HG02588 (cell line): ENCODE measurements at regions not wholly inside any gene's neighbourhood (a gene's known extent, or its start where the extent isn't known, plus 50 kb on each side); places are given as distances from the start of the nearest gene placed in this dataset.

Source experiments
- ATAC-seq: cut with Tn5 transposase; IDR thresholded peaks from one replicate; pipeline ENCODE4 v1.9.1; 2021; ENCODE audit warnings: mild to moderate bottlenecking, moderate library complexity; ENCODE audit not compliant: unreplicated experiment

GRCh38 chr4:185921583-185922555 lies 109.9 kb upstream of the SORBS2 start:
- ATAC-seq = no peak

DNA sequence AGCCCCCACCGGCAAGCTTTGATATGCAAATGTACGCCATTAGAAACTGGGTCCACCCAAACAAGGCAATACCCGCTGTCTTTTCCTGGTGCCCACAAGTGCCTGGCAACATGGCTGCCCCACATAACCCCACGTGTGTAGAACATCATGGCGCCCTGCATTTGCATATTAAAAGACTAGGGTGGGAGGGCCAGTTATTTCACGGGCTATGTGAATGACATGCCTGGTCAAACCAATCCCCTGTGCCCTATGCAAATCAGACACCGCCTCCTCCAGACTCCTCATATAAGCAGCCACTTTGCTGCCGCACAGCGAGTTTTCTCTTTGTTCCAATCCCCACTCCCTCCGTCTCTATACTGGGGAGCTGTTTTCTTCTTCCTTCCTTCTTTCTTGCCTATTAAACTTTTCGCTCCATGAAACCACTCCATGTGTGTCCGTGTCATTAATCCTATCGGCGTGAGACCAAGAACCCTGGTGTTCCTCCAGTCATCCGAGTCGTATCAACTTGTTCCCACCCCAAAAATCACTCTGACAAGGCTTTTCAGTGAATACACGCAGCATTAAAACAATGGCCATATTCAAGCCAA lies 112.6 kb upstream of the SORBS2 start:
- ATAC-seq = no peak

DNA sequence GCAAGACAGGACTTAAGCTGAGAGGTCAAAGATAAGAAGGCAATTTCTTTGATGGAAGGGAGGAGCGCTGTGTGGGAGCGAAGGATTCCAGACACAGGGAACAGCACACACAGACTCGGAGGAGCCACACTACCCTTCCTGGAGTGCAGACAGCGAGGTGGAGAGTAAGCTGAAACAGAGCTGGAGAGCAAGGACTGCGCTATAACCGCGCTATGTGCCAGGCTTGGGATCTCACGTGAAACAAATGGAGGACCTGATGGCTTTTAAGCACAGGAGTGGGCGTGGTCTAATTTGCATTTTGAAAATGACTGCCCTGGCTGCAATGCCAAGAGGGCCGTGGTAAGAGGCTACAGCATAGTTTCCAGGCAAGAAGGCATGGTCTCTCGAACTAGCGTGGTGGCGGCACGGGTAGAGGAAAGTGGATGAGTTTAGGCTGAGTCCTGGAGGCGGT lies 113.9 kb upstream of the SORBS2 start:
- no peak for ATAC-seq

GRCh38 chr4:185931375-185931774 lies 119.4 kb upstream of the SORBS2 start:
- no peak for ATAC-seq

GRCh38 chr4:185931986-185932385 lies 120.0 kb upstream of the SORBS2 start:
- no peak for ATAC-seq

DNA sequence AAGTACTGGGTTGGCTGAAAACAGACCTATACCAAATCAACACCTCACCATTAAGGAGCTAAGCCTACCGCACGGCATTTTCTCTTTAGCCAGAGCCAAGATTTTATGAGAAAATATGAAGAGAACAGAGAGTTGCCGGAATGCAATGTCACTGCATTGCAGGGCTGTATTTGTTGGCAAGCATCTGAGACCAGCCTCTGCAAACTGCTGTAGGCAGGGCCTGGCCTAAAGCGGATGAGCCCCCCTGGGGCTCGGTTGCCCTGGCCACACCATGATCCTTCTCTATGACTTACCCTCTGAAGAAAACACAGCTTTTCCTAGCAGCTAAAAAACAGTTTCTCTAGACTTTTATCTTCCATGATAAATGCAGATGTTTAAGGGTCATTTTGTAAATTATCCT lies 120.5 kb upstream of the SORBS2 start:
- no peak for ATAC-seq

GRCh38 chr4:185933078-185933581 lies 121.1 kb upstream of the SORBS2 start:
- ATAC-seq = no peak

DNA sequence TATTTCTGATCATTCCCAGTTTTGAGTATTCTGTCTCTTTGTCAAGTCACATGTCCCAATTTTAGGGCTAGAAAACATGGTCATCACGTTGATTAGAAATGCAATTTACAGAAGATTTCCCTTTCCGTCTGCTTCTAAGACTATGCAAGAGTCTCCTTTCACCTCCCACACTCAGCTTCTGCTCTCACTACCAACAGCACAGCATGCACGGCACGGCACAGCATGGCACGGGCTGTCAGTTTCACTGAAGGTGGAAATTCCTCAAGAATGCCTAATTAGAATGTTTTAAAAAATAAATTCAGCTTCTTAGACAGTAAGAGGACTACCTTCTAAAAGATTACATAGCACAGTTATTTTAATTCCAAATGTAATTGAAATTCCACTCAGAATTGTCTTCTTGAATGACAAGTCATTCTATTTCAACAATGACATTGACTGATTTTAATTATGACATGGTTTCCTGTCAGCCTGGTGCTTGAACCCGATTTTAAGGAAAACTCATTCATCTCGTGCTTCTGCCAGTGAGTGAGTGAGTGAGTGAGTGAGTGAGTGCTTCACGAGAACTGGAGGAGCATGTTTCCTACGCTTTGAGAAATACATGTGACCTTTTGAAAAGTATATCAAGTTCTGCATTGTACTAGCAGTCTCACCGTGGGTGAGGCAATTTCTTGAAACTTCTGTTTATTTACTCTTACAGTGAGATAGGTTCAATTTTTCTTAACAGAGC lies 124.8 kb upstream of the SORBS2 start:
- ATAC-seq = no peak

DNA sequence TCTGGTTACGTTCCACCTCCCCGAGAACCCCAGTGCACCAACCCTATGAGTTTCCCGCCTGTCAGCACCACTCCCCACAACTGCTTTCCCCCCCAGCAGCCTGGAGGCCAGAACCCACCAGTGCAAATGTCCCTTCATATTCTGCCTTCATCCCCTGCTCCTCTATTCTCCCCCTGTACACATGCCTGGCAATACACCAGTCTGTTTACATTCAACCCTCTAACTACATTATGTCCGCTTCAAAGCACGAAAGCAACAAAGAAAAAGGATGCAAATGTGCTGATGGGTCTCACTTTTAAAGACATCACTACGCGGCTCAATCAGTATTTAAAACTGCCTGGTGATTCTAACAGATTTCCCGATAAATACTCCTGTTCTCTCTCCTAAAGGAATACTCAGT lies 126.7 kb upstream of the SORBS2 start:
- no peak for ATAC-seq

DNA sequence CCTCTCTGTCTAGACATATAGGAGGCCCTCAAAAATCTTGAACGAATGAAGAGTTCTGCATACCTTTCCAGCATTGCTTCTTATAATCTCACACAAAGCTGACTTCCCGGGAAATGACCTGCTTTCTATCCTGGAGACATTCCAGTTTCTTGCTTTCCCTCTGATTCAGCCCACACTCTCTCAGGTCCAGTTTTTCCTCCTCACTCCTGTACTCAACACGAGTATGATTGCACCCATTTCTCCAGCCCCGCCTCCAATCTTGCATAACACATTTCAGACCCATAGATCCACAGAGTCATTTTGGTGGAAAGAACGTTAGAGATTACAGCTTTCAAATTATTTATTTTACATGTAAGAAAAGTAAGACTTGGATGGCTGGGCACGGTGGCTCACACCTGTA lies 127.5 kb upstream of the TLR3 start:
- no peak for ATAC-seq

GRCh38 chr4:185945252-185945651 lies 123.7 kb upstream of the TLR3 start:
- ATAC-seq = no peak

DNA sequence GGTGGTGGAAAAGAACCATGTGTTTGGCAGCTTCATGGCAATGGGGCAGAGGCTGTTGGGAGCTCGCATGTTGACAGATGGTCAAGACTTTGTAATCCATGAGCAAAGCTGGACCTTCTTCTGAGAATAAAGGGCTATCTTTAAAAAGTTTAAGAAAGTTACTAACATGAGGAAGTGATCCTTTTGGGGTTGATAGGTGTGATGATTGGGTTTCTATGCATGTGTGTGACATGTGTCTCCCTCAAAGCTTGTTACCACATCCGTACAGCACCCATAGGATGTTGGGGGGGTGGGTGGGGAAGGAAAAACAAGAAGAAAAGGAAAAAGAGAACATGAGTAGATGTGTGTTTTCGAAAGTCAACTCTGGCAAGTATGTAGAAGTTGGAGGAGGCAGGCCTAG lies 123.0 kb upstream of the TLR3 start:
- ATAC-seq = no peak

DNA sequence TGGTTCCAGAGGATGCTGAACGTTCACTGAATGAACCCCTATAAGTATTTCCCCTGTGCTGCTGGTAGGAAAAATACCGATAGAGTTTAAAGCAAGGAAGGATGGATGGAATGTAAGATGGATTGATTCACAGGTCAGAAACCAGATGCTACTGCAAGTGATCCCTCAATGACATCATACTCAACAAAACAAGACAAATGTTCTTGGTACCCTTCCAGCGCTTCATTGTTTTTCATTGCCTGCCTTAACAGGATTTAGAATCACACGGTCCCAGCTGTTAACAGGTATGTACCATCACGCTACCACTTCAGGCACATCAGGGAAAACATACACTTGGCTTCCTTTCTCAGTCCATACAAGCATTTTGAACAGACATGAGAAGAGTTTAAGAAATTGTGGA lies 118.1 kb upstream of the TLR3 start:
- no peak for ATAC-seq

DNA sequence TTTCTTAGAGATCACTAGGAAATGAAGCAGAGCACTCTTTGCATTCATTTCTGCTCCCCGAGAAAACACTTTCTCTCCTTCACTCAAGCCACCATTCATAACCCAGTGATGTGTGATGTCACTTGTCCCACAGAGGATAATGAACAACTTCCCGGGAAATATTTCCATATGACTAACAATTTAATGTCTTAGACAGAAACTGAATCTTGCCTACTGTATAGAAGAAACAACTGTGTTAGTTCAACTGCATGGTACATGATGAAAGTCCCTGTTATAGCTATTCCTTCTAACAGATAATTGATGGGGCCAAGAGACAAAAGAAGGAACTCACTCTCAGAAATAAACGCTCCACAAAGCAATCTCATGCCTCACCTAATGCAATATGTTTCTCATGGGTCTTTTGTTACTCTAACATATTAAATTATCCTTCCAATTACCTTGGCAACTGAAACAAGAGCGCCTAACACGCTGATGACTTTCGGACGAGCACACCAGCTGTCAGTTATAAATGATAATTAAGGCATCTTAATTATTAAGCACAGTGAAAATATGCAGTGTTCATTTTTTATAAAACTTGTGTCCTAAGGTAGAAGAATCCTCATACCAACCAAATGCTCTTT lies 113.7 kb upstream of the TLR3 start:
- no peak for ATAC-seq

- ATAC-seq = no peak
Measured at GRCh38 chr4:185955826-185956543, 113.0 kb upstream of the TLR3 start.

- ATAC-seq = no peak
Measured at GRCh38 chr4:185956544-185956940, 112.4 kb upstream of the TLR3 start.

- no peak for ATAC-seq
Measured at GRCh38 chr4:185958094-185958747, 110.7 kb upstream of the TLR3 start.

GRCh38 chr4:185965426-185966384 lies 103.3 kb upstream of the TLR3 start:
- peak; percentile 80 for ATAC-seq

- no peak for ATAC-seq
Measured at GRCh38 chr4:185966549-185966948, 102.4 kb upstream of the TLR3 start.
